ENCODE measurements at regions not wholly inside any gene's neighbourhood (a gene's known extent, or its start where the extent isn't known, plus 50 kb on each side); places are given as distances from the start of the nearest gene placed in this dataset.
"Not testable (repeated sequence)": the region's sequence is repeated elsewhere in the genome, so short reads cannot be mapped to it uniquely, and the experiment has no call there.

DNA sequence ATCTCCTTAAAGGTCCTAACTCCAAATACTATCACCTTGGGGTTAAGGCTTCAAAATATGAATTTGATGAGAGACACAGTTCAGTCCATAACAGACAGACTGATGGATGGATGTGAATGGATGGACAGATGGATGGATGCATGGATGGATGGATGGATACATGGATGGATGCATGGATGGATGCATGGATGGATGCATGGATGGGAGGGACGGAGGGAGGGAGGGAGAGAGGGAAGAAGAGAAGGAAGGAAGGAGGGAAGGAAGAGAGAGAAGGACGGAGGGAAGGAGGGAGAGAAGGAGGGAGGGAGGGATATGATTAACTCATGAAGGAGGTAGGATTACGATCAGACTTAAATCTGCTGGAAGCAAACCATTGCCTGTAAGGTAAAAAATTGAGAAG, 192.4 kb downstream of the LRRN1 start:
- no peak for DNase-seq
- TF ChIP-seq, protein P1, sequence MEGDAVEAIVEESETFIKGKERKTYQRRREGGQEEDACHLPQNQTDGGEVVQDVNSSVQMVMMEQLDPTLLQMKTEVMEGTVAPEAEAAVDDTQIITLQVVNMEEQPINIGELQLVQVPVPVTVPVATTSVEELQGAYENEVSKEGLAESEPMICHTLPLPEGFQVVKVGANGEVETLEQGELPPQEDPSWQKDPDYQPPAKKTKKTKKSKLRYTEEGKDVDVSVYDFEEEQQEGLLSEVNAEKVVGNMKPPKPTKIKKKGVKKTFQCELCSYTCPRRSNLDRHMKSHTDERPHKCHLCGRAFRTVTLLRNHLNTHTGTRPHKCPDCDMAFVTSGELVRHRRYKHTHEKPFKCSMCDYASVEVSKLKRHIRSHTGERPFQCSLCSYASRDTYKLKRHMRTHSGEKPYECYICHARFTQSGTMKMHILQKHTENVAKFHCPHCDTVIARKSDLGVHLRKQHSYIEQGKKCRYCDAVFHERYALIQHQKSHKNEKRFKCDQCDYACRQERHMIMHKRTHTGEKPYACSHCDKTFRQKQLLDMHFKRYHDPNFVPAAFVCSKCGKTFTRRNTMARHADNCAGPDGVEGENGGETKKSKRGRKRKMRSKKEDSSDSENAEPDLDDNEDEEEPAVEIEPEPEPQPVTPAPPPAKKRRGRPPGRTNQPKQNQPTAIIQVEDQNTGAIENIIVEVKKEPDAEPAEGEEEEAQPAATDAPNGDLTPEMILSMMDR (IDR thresholded peaks at IDR 0.05; ENCODE audit: borderline replicate concordance), result no peak
- no peaks in the 10 kb centered on the region for H3K27me3 ChIP-seq (ENCODE audit: low read depth)
- H3K4me3 ChIP-seq, result no peak overlapping the region
- peaks cover 24% of the 10 kb centered on the region for H3K9me3 ChIP-seq (replicated peaks)
- intact Hi-C loops (cut with micrococcal nuclease), result loop anchor here (10.0 kb wide), 1 partner anchor 787 kb away; no protein-coding TSS in a partner anchor
- H3K36me3 ChIP-seq, result no peaks in the 10 kb centered on the region
- H3K4me1 ChIP-seq, result no peaks in the 10 kb centered on the region
- H3K27ac ChIP-seq (replicated peaks), result no peak overlapping the region

DNA sequence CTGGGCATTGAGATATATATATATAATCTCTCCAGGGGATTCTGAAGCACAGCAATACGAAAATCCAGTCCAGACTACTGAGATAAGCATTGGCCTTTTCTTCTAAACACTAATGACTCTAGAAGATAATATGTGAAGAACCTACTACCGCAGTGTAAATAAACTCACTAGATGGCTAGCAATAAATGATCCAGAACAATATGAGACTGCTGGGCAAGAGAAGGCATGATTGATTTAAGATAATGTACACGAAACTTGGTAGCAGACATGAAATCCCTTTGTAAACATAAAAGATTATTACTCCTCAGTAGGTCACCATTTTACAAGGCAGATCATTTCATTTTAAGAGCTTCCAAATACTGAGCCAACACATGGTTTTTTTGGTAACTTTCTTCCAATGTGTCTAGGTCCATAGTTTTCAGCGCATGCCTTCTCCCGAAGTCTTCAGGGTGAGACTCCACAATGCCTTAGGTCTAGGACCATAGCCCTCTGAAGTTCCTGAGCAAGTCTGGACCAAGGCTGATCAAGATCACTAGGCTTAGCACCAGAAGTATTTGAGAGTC, 193.2 kb downstream of the LRRN1 start:
- no peaks in the 10 kb centered on the region for H3K36me3 ChIP-seq

DNA sequence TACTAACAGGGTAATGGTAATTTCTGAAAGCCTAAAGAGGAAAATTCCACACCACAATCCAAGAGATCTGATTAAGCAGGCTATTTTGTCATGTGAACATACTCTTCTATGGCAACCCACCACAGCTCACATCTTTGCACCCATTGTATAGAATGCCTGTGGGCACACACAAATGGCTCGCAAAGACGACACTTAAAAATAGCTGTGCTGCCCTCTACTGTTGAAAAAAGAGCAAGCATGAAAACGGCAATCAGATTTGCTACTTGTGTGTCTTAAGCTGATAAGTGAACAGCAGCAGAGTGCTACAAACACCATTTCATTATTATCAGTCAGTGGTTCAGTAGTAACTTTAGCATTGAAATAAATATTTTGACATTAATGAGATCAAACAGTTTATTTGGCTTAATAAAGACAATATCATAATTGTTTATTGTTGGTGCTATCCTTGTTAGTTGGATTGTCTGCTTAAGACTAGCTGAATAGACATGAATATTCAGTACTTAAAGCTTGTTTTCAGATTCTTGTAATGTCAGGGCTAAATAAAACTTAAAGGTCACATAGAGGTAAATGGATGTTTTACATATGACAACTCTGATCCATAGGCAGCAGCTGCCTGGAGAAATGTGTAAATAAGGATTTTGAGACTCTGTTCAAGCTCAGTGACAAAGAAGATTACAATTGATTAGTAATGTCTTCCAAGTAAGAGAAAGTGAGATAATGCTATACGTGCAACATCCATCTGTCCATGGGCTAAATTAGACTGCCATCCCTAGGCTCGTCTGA, 199.1 kb downstream of the LRRN1 start:
- DNase-seq, result no peak
- intact Hi-C loops (cut with micrococcal nuclease), result loop anchor here (10.0 kb wide), 1 partner anchor 794 kb away; no protein-coding TSS in a partner anchor

More for the DNA sequence above, 193.2 kb downstream of the LRRN1 start:
- DNase-seq, result no peak
- no peaks in the 10 kb centered on the region for H3K27me3 ChIP-seq (ENCODE audit: low read depth)
- TF ChIP-seq, protein P1 (IDR thresholded peaks at IDR 0.05; ENCODE audit: borderline replicate concordance), result no peak
- intact Hi-C loops (cut with micrococcal nuclease), result loop anchor here (10.0 kb wide), 1 partner anchor 788 kb away; no protein-coding TSS in a partner anchor
- no peaks in the 10 kb centered on the region for H3K4me1 ChIP-seq
- H3K9me3 ChIP-seq (replicated peaks), result peaks cover 27% of the 10 kb centered on the region
- H3K4me3 ChIP-seq, result no peak overlapping the region
- no peak overlapping the region for H3K27ac ChIP-seq (replicated peaks)

DNA sequence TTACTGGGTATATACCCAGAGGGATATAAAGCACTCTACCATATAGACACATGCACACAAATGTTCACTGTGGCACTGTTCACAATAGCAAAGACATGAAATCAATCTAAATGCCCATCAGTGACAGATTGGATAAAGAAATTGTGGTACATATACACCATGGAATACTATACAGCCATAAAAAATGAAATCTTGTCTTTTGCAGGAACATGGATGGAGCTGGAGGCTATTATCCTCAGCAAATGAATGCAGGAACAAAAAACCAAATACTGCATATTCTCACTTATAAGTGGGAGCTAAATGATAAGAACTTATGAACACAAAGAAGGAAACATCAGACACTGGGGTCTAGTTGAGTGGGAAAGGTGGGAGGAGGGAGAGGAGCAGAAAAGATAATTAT, 200.1 kb downstream of the LRRN1 start:
- not testable (repeated sequence) for H3K4me1 ChIP-seq; H3K36me3 ChIP-seq; DNase-seq; H3K4me3 ChIP-seq; H3K27me3 ChIP-seq (ENCODE audit: low read depth); H3K27ac ChIP-seq (replicated peaks)
- peaks cover 30% of the 10 kb centered on the region for H3K9me3 ChIP-seq (replicated peaks)
- intact Hi-C loops (cut with micrococcal nuclease), result loop anchor here (10.0 kb wide), 1 partner anchor 795 kb away; no protein-coding TSS in a partner anchor

More for the DNA sequence above, 199.1 kb downstream of the LRRN1 start:
- H3K27me3 ChIP-seq (ENCODE audit: low read depth), result no peaks in the 10 kb centered on the region
- H3K4me3 ChIP-seq, result no peak overlapping the region
- no peak overlapping the region for H3K27ac ChIP-seq (replicated peaks)
- TF ChIP-seq, protein P1 (IDR thresholded peaks at IDR 0.05; ENCODE audit: borderline replicate concordance), result peak; percentile 60
- H3K9me3 ChIP-seq (replicated peaks), result peaks cover 32% of the 10 kb centered on the region
- no peaks in the 10 kb centered on the region for H3K36me3 ChIP-seq
- H3K4me1 ChIP-seq, result no peaks in the 10 kb centered on the region

DNA sequence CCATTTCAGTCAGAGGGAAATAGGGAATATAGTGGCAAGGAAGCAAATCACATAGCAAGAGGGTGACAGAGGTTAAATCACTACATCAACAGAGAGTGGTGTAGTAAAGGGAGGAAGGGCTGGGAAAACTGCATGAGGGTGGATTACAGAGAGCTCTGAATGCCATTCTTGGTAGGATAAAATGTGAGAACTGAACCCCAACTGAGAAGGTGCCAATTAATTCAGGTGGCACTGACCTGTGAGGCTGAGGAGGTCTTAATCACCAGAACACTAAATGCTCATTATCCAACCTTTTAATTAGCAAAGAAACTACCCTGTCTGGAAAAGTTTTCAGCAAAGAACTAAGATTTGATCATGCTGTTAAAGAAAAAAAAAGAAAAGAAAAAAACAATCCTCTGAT, 202.7 kb downstream of the LRRN1 start:
- Histone ChIP-seq H3K27ac (replicated peaks) (no peak overlapping the region), H3K9me3 (replicated peaks) (peaks cover 4% of the 10 kb centered on the region), H3K4me3 (no peak overlapping the region), H3K4me1 (no peaks in the 10 kb centered on the region), H3K27me3 (ENCODE audit: low read depth) (no peaks in the 10 kb centered on the region), H3K36me3 (no peaks in the 10 kb centered on the region)
- intact Hi-C loops (cut with micrococcal nuclease), result no loop called here
- no peak for DNase-seq
- TF ChIP-seq, protein P1 (IDR thresholded peaks at IDR 0.05; ENCODE audit: borderline replicate concordance), result no peak

DNA sequence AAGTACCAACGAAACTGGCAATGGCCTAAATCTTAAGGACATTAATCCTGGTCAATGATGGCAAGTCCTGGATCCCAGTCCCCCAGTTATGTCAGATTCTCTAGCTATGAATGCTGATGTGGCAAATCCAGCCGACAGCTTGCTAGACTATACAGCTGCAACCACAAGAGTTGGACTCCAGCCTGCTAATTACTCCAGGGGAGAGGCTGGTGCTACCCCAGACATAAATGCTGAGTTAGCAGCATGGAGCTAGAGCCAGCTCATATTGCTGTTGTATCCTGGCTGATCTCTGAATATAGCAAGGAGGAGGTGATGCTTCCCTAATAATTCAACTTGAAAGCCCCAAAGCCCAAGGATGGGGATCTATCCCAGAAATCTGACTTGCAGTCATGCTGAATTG, 207.1 kb downstream of the LRRN1 start:
- no peaks in the 10 kb centered on the region for H3K9me3 ChIP-seq (replicated peaks)
- H3K4me1 ChIP-seq, result no peaks in the 10 kb centered on the region
- no peak overlapping the region for H3K27ac ChIP-seq (replicated peaks)
- no peaks in the 10 kb centered on the region for H3K36me3 ChIP-seq
- intact Hi-C loops (cut with micrococcal nuclease), result no loop called here
- no peak overlapping the region for H3K4me3 ChIP-seq
- TF ChIP-seq, protein P1 (IDR thresholded peaks at IDR 0.05; ENCODE audit: borderline replicate concordance), result no peak
- DNase-seq, result no peak
- no peaks in the 10 kb centered on the region for H3K27me3 ChIP-seq (ENCODE audit: low read depth)

All from left ventricle myocardium inferior (tissue), 1 donor.